ENCODE measurements at regions not wholly inside any gene's neighbourhood (a gene's known extent, or its start where the extent isn't known, plus 50 kb on each side); places are given as distances from the start of the nearest gene placed in this dataset.

DNA sequence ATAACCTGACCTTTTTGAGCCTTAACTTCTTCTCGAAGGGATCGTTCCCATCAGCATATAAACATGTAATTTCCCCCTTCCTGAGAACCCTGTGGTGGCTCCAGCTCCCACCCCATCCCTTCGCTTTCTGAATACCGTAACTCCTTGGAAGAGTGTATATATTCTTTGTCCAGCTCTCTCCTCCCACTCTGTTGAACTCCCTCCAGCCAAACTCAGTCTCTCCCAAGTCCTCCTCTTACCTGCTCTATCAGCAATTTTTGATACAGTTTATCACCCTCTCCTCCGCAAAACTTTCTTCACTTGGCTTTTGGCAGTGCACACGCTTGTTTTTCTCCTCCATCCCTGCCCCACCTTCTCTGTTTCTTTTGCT lies 109.9 kb upstream of the SLC25A33 start:
- FAIRE-seq: no peak
- peak overlapping the region; percentile 93 for H2AFZ ChIP-seq (ENCODE audit: control insufficient read depth, low read length)
- no peaks in the 10 kb centered on the region for H3K36me3 ChIP-seq (ENCODE audit: control insufficient read depth in 2 of 2, extremely low read depth in 1 of 2, insufficient read depth in 2 of 2, low read length in 2 of 2)
- no peaks in the 10 kb centered on the region for H3K9me3 ChIP-seq (ENCODE audit: control insufficient read depth, low read depth, low read length)
- H3K4me3 ChIP-seq (ENCODE audit: control insufficient read depth in 2 of 3, extremely low read depth in 1 of 3, insufficient read depth in 2 of 3, low read depth in 1 of 3, low read length in 3 of 3): peak overlapping the region; percentile 41 to 94 (median 73)
- H3K27ac ChIP-seq (ENCODE audit: control insufficient read depth, insufficient read depth, low read length): peak overlapping the region; percentile 91
- peak overlapping the region; percentile 88 for H3K9ac ChIP-seq (ENCODE audit: control insufficient read depth, extremely low read depth, insufficient read depth, low read length)
- no peak for DNase-seq (ENCODE audit: low read depth, low spot score)
- H3K4me2 ChIP-seq (ENCODE audit: control insufficient read depth, extremely low read depth, insufficient read depth, low read depth, low read length): peak overlapping the region; percentile 88
- H3K27me3 ChIP-seq (ENCODE audit: control insufficient read depth, extremely low read depth, insufficient read depth, low read length): no peaks in the 10 kb centered on the region
- no peaks in the 10 kb centered on the region for H3K79me2 ChIP-seq (ENCODE audit: control insufficient read depth, insufficient read depth, low read length)
- no peaks in the 10 kb centered on the region for H3K9me1 ChIP-seq (ENCODE audit: control insufficient read depth, extremely low read depth, insufficient read depth, low read length)
- no peaks in the 10 kb centered on the region for H4K20me1 ChIP-seq (ENCODE audit: control insufficient read depth, extremely low read depth, insufficient read depth, low read length)
- H3K4me1 ChIP-seq (ENCODE audit: control insufficient read depth, extremely low read depth, insufficient read depth, low read length): peaks cover 13% of the 10 kb centered on the region
- dilution Hi-C loops (cut with MboI; ENCODE audit: extremely low pct_ligation_motif_present, low sequenced_read_pairs): no loop called here
- no peak for TF ChIP-seq EZH2 (IDR thresholded peaks at IDR 0.05; ENCODE audit: low read length)
- TF ChIP-seq, protein P1, sequence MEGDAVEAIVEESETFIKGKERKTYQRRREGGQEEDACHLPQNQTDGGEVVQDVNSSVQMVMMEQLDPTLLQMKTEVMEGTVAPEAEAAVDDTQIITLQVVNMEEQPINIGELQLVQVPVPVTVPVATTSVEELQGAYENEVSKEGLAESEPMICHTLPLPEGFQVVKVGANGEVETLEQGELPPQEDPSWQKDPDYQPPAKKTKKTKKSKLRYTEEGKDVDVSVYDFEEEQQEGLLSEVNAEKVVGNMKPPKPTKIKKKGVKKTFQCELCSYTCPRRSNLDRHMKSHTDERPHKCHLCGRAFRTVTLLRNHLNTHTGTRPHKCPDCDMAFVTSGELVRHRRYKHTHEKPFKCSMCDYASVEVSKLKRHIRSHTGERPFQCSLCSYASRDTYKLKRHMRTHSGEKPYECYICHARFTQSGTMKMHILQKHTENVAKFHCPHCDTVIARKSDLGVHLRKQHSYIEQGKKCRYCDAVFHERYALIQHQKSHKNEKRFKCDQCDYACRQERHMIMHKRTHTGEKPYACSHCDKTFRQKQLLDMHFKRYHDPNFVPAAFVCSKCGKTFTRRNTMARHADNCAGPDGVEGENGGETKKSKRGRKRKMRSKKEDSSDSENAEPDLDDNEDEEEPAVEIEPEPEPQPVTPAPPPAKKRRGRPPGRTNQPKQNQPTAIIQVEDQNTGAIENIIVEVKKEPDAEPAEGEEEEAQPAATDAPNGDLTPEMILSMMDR (optimal IDR thresholded peaks at IDR 0.05 in 1 of 3, IDR thresholded peaks at IDR 0.05 in 1 of 3, conservative IDR thresholded peaks at IDR 0.05 in 1 of 3; ENCODE audit: extremely low read depth in 1 of 3, insufficient read depth in 2 of 3, low read length in 3 of 3): no peak

DNA sequence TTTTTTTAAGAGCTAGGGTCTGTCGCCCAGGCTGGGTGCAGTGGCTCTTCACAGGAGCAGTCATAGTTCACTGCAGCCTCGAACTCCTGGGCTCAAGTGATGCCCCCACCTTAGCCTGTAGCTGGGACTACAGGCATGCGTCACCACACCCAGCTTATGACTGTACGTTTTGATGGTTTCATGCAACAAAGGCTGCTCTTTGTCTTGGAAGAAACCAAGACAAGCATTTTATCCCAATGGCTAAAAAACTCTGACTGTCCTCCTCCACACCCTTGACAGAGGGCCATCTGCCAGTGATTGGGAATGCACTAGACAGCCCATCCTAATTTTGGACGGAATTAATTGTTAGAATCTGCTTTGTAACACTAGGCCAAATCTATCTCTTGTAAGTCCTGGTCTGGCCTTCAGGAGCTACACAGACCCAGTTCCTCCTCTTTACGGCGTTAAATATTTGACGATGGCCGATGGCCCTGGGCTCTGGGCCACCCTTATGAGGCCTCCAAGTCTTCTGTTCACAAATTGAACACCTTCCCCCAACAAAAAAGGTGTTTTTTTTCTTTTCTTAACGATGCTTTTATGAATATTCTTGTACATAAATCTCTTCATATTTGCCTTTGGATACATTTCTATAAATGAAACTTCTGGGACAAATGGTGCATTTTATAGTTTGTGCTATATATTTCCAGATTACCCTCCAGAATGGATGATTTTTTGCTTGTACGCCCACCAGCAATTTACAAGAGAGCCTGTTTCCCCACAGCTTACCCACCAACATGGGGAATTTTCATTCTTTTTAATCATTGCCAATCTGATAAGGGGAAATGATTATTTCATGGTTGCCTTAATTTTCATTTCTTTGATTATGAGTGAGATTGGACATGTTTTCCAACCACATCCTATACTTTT lies 104.8 kb upstream of the SLC25A33 start:
- Histone ChIP-seq H3K9me1 (ENCODE audit: control insufficient read depth, extremely low read depth, insufficient read depth, low read length) (no peaks in the 10 kb centered on the region), H3K4me2 (ENCODE audit: control insufficient read depth, extremely low read depth, insufficient read depth, low read depth, low read length) (peak overlapping the region; percentile 50), H2AFZ (ENCODE audit: control insufficient read depth, low read length) (peak overlapping the region; percentile 64), H3K36me3 (ENCODE audit: control insufficient read depth in 2 of 2, extremely low read depth in 1 of 2, insufficient read depth in 2 of 2, low read length in 2 of 2) (no peaks in the 10 kb centered on the region), H4K20me1 (ENCODE audit: control insufficient read depth, extremely low read depth, insufficient read depth, low read length) (no peaks in the 10 kb centered on the region), H3K4me3 (ENCODE audit: control insufficient read depth in 2 of 3, extremely low read depth in 1 of 3, insufficient read depth in 2 of 3, low read depth in 1 of 3, low read length in 3 of 3) (no peak overlapping the region), H3K4me1 (ENCODE audit: control insufficient read depth, extremely low read depth, insufficient read depth, low read length) (peaks cover 44% of the 10 kb centered on the region), H3K9ac (ENCODE audit: control insufficient read depth, extremely low read depth, insufficient read depth, low read length) (peak overlapping the region; percentile 59), H3K27ac (ENCODE audit: control insufficient read depth, insufficient read depth, low read length) (peak overlapping the region; percentile 85), H3K27me3 (ENCODE audit: control insufficient read depth, extremely low read depth, insufficient read depth, low read length) (no peaks in the 10 kb centered on the region), H3K9me3 (ENCODE audit: control insufficient read depth, low read depth, low read length) (no peaks in the 10 kb centered on the region), H3K79me2 (ENCODE audit: control insufficient read depth, insufficient read depth, low read length) (no peaks in the 10 kb centered on the region)
- TF ChIP-seq EZH2 (IDR thresholded peaks at IDR 0.05; ENCODE audit: low read length): no peak
- TF ChIP-seq, protein P1 (optimal IDR thresholded peaks at IDR 0.05 in 1 of 3, IDR thresholded peaks at IDR 0.05 in 1 of 3, conservative IDR thresholded peaks at IDR 0.05 in 1 of 3; ENCODE audit: extremely low read depth in 1 of 3, insufficient read depth in 2 of 3, low read length in 3 of 3): no peak
- FAIRE-seq (peak; percentile 84), DNase-seq (ENCODE audit: low read depth, low spot score) (no peak)
- dilution Hi-C loops (cut with MboI; ENCODE audit: extremely low pct_ligation_motif_present, low sequenced_read_pairs): no loop called here

Data from keratinocyte (primary cell).